ENCODE measurements at regions not wholly inside any gene's neighbourhood (a gene's known extent, or its start where the extent isn't known, plus 50 kb on each side); places are given as distances from the start of the nearest gene placed in this dataset.

DNA sequence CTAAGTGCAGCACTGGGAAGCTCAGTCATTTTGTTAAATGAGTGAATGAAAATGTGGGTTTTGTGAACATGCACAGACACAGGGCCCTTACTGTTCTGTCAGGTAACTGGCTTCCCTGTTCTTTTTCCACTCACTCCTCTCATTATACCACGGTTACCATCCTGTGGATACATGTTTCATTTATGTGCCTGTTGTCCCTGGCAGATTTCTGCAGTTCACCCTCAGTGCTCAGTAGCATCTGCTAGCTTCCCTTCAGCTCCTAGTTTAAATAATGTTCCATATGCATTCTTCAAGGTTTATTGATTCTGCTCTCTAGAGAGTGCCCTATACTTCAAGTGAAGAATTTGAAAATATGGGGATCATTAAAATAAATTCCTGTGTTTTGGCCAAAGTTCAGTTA is 1634.3 kb upstream of the ADGRL3 start:
- H3K4me3 ChIP-seq (ENCODE audit: low read depth, low read length) = no peak overlapping the region
- H3K27me3 ChIP-seq (ENCODE audit: control insufficient read depth, insufficient read depth, low read length) = no peaks in the 10 kb centered on the region
- H3K36me3 ChIP-seq (ENCODE audit: control insufficient read depth, insufficient read depth, low read length) = no peaks in the 10 kb centered on the region
- no peak for DNase-seq (ENCODE audit: low read depth)
- ChIA-PET CTCF (no interaction called here), POLR2A (no interaction called here)
- TF ChIP-seq, protein P1, sequence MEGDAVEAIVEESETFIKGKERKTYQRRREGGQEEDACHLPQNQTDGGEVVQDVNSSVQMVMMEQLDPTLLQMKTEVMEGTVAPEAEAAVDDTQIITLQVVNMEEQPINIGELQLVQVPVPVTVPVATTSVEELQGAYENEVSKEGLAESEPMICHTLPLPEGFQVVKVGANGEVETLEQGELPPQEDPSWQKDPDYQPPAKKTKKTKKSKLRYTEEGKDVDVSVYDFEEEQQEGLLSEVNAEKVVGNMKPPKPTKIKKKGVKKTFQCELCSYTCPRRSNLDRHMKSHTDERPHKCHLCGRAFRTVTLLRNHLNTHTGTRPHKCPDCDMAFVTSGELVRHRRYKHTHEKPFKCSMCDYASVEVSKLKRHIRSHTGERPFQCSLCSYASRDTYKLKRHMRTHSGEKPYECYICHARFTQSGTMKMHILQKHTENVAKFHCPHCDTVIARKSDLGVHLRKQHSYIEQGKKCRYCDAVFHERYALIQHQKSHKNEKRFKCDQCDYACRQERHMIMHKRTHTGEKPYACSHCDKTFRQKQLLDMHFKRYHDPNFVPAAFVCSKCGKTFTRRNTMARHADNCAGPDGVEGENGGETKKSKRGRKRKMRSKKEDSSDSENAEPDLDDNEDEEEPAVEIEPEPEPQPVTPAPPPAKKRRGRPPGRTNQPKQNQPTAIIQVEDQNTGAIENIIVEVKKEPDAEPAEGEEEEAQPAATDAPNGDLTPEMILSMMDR (IDR thresholded peaks at IDR 0.05; ENCODE audit: insufficient read depth, low read depth, low read length) = no peak

DNA sequence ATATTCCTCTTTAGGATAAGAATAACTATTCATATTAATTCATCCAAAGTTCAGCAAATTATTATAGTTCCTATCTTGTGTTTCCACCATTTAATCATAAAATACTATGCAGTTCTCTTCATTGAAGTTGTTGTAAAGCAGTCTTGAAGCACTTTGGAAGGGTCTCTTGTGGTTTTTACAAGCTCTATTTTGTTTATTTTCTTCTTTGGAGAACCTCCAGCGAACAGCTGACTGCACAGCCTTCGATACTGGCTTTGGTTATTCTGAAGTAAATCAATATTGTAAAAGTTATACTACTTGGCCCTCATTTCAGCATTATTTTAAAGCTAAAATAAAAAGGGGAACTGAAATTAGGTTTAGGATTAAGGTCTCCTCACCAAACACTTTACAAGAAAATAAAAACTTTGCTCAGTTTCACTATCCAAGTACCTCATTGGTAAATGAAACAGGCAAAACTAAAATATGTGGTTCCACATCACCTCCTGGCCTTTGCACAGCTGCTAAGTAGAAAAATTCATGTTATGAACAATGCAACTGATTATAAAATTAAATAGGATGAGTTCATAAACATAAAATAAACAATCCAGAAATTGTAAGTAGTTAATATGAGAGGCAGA is 1629.2 kb upstream of the ADGRL3 start:
- Histone ChIP-seq H3K4me3 (ENCODE audit: low read depth, low read length) (no peak overlapping the region), H3K36me3 (ENCODE audit: control insufficient read depth, insufficient read depth, low read length) (no peaks in the 10 kb centered on the region), H3K27me3 (ENCODE audit: control insufficient read depth, insufficient read depth, low read length) (no peaks in the 10 kb centered on the region)
- ChIA-PET POLR2A (no interaction called here), CTCF (no interaction called here)
- no peak for DNase-seq (ENCODE audit: low read depth)
- TF ChIP-seq, protein P1 (IDR thresholded peaks at IDR 0.05; ENCODE audit: insufficient read depth, low read depth, low read length) = no peak

DNA sequence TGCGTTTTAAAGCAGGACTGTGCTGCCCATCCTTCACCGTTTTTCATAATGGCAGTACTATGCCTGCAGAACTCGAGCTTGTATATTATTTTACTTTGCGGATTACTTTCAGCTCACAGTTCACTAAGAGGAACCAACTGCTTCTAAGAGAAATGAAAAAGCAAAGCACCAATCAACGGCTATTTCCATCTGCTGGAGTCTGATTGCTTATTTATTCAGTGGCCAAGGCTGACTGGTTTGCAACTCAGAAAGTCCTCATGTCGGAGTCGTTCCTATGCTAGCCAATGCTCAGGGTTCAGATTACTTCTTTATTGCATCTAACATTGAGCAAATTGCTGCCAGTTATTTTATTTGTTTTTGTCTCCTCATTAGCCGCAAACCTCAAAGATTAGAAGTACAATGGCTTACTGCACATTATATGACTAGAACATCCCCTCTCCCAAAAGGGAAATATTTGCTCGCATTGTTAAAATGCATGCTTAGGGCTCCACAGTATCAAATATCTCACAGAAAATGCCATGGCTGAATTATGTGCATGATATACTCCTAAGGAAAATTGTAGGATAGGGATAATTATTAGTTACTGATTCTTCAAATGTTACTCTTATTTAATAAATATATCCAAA is 1628.2 kb upstream of the ADGRL3 start:
- Histone ChIP-seq H3K4me3 (ENCODE audit: low read depth, low read length) (no peak overlapping the region), H3K27me3 (ENCODE audit: control insufficient read depth, insufficient read depth, low read length) (no peaks in the 10 kb centered on the region), H3K36me3 (ENCODE audit: control insufficient read depth, insufficient read depth, low read length) (no peaks in the 10 kb centered on the region)
- no peak for DNase-seq (ENCODE audit: low read depth)
- ChIA-PET CTCF (no interaction called here), POLR2A (no interaction called here)
- TF ChIP-seq, protein P1 (IDR thresholded peaks at IDR 0.05; ENCODE audit: insufficient read depth, low read depth, low read length) = no peak

DNA sequence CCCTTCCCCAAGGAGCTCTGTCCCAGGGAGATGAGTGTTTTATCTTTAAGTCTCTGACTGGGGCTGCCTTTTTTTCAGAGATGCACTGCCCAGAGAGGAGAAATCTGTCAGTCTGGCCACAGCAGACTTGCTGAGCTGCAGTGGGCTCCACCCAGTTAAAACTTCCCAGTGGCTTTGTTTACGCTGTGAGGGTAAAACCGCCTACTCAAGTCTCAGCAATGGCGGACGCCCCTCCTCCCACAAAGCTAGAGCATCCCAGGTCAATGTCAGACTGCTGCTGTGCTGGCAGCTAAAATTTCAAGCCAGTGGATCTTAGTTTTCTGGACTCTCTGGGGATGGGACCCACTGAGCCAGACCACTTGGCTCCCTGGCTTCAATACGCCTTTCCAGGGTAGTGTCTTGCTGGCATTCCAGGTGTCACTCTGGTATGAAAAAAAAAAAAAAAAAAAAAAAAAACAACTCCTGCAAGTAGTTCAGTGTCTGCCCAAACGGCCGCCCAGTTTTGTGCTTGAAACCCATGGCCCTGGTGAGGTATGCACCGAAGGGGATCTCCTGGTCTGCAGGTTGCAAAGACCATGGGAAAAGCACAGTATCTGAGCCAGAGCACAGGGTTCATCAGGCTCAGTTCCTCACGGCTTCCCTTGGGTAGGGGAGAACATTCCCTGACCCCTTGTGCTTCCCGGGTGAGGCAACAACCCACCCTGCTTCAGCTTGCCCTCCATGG is 1616.1 kb upstream of the ADGRL3 start:
- H3K27me3 ChIP-seq (ENCODE audit: control insufficient read depth, insufficient read depth, low read length) = no peaks in the 10 kb centered on the region
- H3K36me3 ChIP-seq (ENCODE audit: control insufficient read depth, insufficient read depth, low read length) = no peaks in the 10 kb centered on the region
- H3K4me3 ChIP-seq (ENCODE audit: low read depth, low read length) = no peak overlapping the region
- no peak for DNase-seq (ENCODE audit: low read depth)
- CTCF ChIA-PET = no interaction called here
- POLR2A ChIA-PET = no interaction called here
- TF ChIP-seq, protein P1 (IDR thresholded peaks at IDR 0.05; ENCODE audit: insufficient read depth, low read depth, low read length) = no peak

DNA sequence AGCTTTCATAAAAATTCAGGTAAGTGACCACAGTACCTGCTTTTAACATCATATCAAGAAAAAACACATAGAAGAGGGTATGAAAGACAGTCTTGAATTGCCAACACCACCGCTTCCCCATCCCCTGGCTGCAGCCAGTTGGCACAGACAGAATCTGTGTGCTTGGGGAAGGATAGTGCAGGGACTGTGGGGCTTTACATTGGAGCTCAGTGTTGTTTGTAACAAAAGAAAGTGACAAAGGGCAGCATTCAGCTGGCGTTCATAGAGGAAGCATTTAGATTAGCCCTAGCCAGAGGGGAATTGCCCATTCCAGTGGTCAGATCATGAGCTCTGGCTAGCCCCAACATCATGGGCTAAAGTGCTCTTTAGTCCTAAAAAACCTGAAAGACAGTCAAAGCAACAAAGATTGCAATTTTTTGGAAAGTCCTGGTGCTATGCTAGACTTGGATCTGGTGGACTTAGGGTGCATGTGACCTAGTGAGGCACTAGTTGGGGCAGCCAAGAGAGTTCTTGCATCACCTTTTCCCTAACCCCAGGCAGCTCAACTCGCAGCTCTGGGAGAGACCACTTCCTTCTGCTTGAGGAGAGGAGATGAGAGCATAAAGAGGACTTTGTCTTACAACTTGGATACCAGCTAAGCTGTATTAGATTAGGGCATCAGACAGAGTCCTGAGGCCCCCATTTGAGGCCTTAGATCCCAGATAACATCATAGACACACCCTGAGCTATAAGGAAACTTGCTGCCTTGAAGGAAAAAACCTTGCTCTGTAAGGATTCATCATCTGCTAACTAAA is 1602.4 kb upstream of the ADGRL3 start:
- ChIA-PET CTCF (no interaction called here), POLR2A (no interaction called here)
- Histone ChIP-seq H3K36me3 (ENCODE audit: control insufficient read depth, insufficient read depth, low read length) (no peaks in the 10 kb centered on the region), H3K27me3 (ENCODE audit: control insufficient read depth, insufficient read depth, low read length) (no peaks in the 10 kb centered on the region), H3K4me3 (ENCODE audit: low read depth, low read length) (no peak overlapping the region)
- no peak for DNase-seq (ENCODE audit: low read depth)
- TF ChIP-seq, protein P1 (IDR thresholded peaks at IDR 0.05; ENCODE audit: insufficient read depth, low read depth, low read length) = no peak
